AG04449 (cell line): ENCODE measurements at regions not wholly inside any gene's neighbourhood (a gene's known extent, or its start where the extent isn't known, plus 50 kb on each side); places are given as distances from the start of the nearest gene placed in this dataset.

Source experiments
- CTCF ChIA-PET: fragments of 350-600 bp; formaldehyde crosslinking; extraction: SDS; loops from one replicate; lab custom pipeline; 2021; ENCODE audit warnings: antibody characterized with exemption; lab: Yijun Ruan, JAX
- POLR2A ChIA-PET: fragments of 400-600, 350-600 bp; formaldehyde crosslinking; extraction: SDS; loops from one replicate; lab custom pipeline; 2020; ENCODE audit warnings: antibody characterized with exemption, inconsistent platforms; lab: Yijun Ruan, JAX
- DNase-seq: peaks from one replicate; pipeline ENCODE4 v3.0.0-alpha.2; 2010; ENCODE audit warnings: low read depth, low spot score
- H3K4me3 ChIP-seq: 2 replicates; pipeline ENCODE4 v1.5.1; 2011; ENCODE audit warnings: low read depth, mild to moderate bottlenecking, control low read depth, low read length
- CTCF ChIP-seq: IDR thresholded peaks from one replicate; pipeline ENCODE4 v1.5.1; 2011; ENCODE audit warnings: mild to moderate bottlenecking, moderate library complexity, low read length, control low read depth, inconsistent platforms; ENCODE audit not compliant: insufficient read depth; ENCODE audit errors: missing control alignments

- no peak for DNase-seq
- POLR2A ChIA-PET = no interaction called here
- CTCF ChIA-PET = no interaction called here
Observed at GRCh38 chr4:114465766-114466165, 132.8 kb upstream of the UGT8 start.

DNA sequence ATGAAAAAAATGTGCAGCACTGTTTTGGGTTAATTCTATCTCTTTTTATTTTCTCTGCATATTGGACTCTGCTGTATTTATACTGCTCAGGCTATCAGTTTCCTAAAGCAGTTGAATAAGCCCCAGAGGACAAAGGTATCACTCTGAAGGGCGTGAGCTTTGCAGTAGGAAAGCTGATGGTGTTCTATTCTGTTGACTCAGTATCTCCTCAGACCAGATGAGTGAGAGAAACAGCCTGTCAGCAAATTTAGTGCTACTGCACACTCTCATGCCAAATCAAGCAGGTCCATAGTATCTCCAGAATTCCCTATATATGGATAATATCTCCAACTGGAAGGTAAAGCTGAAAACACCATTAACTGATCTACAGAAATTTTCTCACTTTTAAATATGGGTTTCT is 132.3 kb upstream of the UGT8 start:
- H3K4me3 ChIP-seq = no peak overlapping the region
- TF ChIP-seq CTCF = no peak
- ChIA-PET POLR2A (no interaction called here), CTCF (no interaction called here)
- no peak for DNase-seq

More at GRCh38 chr4:114465766-114466165, 132.8 kb upstream of the UGT8 start:
- TF ChIP-seq CTCF = no peak
- H3K4me3 ChIP-seq = no peak overlapping the region

GRCh38 chr4:114472269-114473032 is 126.2 kb upstream of the UGT8 start:
- CTCF ChIA-PET = no interaction called here

DNA sequence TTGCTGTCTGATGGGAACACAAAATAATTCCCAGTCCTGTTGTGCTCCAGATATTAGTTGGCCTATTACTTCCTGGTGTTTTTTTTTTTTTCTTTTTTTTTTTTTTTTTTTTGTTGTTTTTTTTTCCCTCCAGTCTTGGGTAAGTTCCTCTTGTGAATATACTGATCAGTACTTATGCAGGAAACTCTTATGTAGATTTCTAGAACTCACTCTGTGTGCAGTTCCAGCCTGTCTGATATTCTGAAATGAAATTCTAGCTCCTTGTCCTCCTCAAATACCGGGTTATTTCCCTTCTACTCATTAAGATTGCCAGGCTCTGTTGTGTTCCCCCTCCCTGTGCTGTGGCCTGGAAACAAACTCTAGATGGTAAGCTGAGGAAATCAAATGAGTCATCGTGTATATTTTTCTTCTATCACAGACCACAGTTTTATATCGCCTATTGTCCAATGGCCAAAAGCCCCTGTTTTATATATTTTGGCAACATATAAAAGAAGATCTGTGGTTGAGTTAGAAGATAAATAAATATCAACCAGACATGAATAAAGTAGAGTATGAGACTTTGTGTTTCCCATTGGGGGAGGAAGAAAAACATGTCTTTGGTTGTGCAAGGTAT is 124.3 kb upstream of the UGT8 start:
- DNase-seq = no peak
- ChIA-PET POLR2A (no interaction called here), CTCF (no interaction called here)
- TF ChIP-seq CTCF = no peak
- H3K4me3 ChIP-seq = no peak overlapping the region

More at GRCh38 chr4:114472269-114473032, 126.2 kb upstream of the UGT8 start:
- DNase-seq = no peak
- POLR2A ChIA-PET = no interaction called here
- H3K4me3 ChIP-seq = no peak overlapping the region
- no peak for TF ChIP-seq CTCF

DNA sequence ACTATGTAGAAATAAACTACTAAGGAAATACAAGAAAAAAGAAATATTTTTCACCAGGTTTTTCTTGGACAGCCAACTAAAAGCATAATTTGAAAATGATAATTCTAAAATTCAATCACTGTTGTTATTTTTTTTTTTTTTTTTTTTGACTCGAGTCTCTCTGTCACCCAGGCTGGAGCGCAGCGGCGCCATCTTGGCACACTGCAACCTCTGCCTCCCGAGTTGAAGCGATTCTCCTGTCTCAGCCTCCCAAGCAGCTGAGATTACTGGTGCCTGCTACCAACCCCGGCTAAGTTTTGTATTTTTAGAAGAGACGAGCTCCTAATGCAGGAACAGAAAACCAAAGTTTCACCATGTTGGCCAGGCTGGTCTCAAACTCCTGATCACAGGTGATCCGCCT is 122.3 kb upstream of the UGT8 start:
- POLR2A ChIA-PET = no interaction called here
- TF ChIP-seq CTCF = no peak
- H3K4me3 ChIP-seq = no peak overlapping the region
- CTCF ChIA-PET = no interaction called here
- no peak for DNase-seq

GRCh38 chr4:114479595-114479994 is 119.0 kb upstream of the UGT8 start:
- ChIA-PET CTCF (no interaction called here), POLR2A (no interaction called here)
- no peak for DNase-seq
- no peak for TF ChIP-seq CTCF
- no peak overlapping the region for H3K4me3 ChIP-seq
